Hepatocyte (in vitro differentiated cells): ENCODE measurements at regions not wholly inside any gene's neighbourhood (a gene's known extent, or its start where the extent isn't known, plus 50 kb on each side); places are given as distances from the start of the nearest gene placed in this dataset.

Experiments used
- DNase-seq: peaks from one replicate; pipeline ENCODE4 v3.0.0-alpha.2; 2016; ENCODE audit warnings: low spot score
- H2AFZ ChIP-seq: fragments of 200-600 bp; sonication (generic); 2 replicates; pipeline ENCODE4 v1.6.0; 2016; ENCODE audit warnings: antibody characterized with exemption, mild to moderate bottlenecking
- H3K27ac ChIP-seq: fragments of 200-600 bp; sonication (generic); 2 replicates; pipeline ENCODE4 v1.5.1; 2016; ENCODE audit warnings: mild to moderate bottlenecking
- H3K27me3 ChIP-seq: fragments of 200-600 bp; sonication (generic); 2 replicates; pipeline ENCODE4 v1.6.1; 2016
- H3K36me3 ChIP-seq: fragments of 200-600 bp; sonication (generic); replicated peaks from 2 replicates; pipeline ENCODE4 v1.5.1; 2016; ENCODE audit warnings: low read depth; ENCODE audit not compliant: insufficient read depth
- H3K4me1 ChIP-seq: fragments of 200-600 bp; sonication (generic); 2 replicates; pipeline ENCODE4 v1.5.1; 2016; ENCODE audit warnings: mild to moderate bottlenecking, moderate library complexity; ENCODE audit not compliant: insufficient read depth
- H3K4me2 ChIP-seq: fragments of 200-600 bp; sonication (generic); 2 replicates; pipeline ENCODE4 v1.6.0; 2016
- H3K4me3 ChIP-seq: fragments of 200-600 bp; sonication (generic); 2 replicates; pipeline ENCODE4 v1.5.1; 2016; ENCODE audit warnings: mild to moderate bottlenecking
- H3K79me2 ChIP-seq: fragments of 200-600 bp; sonication (generic); 2 replicates; pipeline ENCODE4 v1.6.0; 2017; ENCODE audit warnings: mild to moderate bottlenecking
- H3K9me2 ChIP-seq: fragments of 200-600 bp; sonication (generic); replicated peaks from 2 replicates; pipeline ENCODE4 v1.6.0; 2017; ENCODE audit warnings: mild to moderate bottlenecking; ENCODE audit not compliant: insufficient read depth
- H3K9me3 ChIP-seq: fragments of 200-600 bp; sonication (generic); 2 replicates; pipeline ENCODE4 v1.5.1; 2016; ENCODE audit warnings: low read depth, mild to moderate bottlenecking
- H4K20me1 ChIP-seq: fragments of 200-600 bp; sonication (generic); 2 replicates; pipeline ENCODE4 v1.6.0; 2016; ENCODE audit warnings: mild to moderate bottlenecking; ENCODE audit not compliant: insufficient read depth, poor library complexity, severe bottlenecking
- EZH2 ChIP-seq: fragments of 200-600 bp; sonication (generic); IDR thresholded peaks from 2 replicates; pipeline ENCODE4 v1.6.1; 2016; ENCODE audit warnings: antibody characterized with exemption, mild to moderate bottlenecking, borderline replicate concordance
- EZH2phosphoT487 ChIP-seq: fragments of 200-600 bp; sonication (generic); IDR thresholded peaks from one replicate; pipeline ENCODE4 v1.6.1; 2018; ENCODE audit warnings: antibody characterized with exemption, mild to moderate bottlenecking, low read depth, moderate library complexity; ENCODE audit not compliant: unreplicated experiment, severe bottlenecking
- WGBS: methylation state at CpG from one replicate; pipeline ENCODE4 v1.1.6; 2016; ENCODE audit warnings: low lambda C conversion rate; ENCODE audit errors: missing lambda C conversion rate; 5-methylcytosine and 5-hydroxymethylcytosine counted together
- TF ChIP-seq, protein P1 (sequence below): fragments of 200-600 bp; sonication (generic); IDR thresholded peaks from 2 replicates; pipeline ENCODE4 v1.5.1; 2016; ENCODE audit warnings: antibody characterized with exemption, mild to moderate bottlenecking; ENCODE audit not compliant: poor library complexity

GRCh38 chr2:35082072-35082471 lies 1273.5 kb upstream of the CRIM1 start:
- no peaks in the 10 kb centered on the region for H3K9me3 ChIP-seq
- no peak overlapping the region for H3K27ac ChIP-seq
- no peak for DNase-seq
- no peaks in the 10 kb centered on the region for H4K20me1 ChIP-seq
- H3K4me2 ChIP-seq: no peak overlapping the region
- no peaks in the 10 kb centered on the region for H3K4me1 ChIP-seq
- no peak overlapping the region for H2AFZ ChIP-seq
- no peaks in the 10 kb centered on the region for H3K79me2 ChIP-seq
- no peaks in the 10 kb centered on the region for H3K27me3 ChIP-seq
- WGBS: 86% methylated on average over 4 of the region's 4 CpGs
- no peak for TF ChIP-seq EZH2
- TF ChIP-seq, protein P1, sequence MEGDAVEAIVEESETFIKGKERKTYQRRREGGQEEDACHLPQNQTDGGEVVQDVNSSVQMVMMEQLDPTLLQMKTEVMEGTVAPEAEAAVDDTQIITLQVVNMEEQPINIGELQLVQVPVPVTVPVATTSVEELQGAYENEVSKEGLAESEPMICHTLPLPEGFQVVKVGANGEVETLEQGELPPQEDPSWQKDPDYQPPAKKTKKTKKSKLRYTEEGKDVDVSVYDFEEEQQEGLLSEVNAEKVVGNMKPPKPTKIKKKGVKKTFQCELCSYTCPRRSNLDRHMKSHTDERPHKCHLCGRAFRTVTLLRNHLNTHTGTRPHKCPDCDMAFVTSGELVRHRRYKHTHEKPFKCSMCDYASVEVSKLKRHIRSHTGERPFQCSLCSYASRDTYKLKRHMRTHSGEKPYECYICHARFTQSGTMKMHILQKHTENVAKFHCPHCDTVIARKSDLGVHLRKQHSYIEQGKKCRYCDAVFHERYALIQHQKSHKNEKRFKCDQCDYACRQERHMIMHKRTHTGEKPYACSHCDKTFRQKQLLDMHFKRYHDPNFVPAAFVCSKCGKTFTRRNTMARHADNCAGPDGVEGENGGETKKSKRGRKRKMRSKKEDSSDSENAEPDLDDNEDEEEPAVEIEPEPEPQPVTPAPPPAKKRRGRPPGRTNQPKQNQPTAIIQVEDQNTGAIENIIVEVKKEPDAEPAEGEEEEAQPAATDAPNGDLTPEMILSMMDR: no peak
- no peak for TF ChIP-seq EZH2phosphoT487
- H3K36me3 ChIP-seq: no peaks in the 10 kb centered on the region
- H3K9me2 ChIP-seq: no peaks in the 10 kb centered on the region
- no peak overlapping the region for H3K4me3 ChIP-seq

- no peak for DNase-seq
- Histone ChIP-seq H2AFZ (no peak overlapping the region), H3K9me2 (no peaks in the 10 kb centered on the region), H3K9me3 (no peaks in the 10 kb centered on the region), H4K20me1 (no peaks in the 10 kb centered on the region), H3K36me3 (no peaks in the 10 kb centered on the region), H3K4me3 (no peak overlapping the region), H3K79me2 (no peaks in the 10 kb centered on the region), H3K27ac (no peak overlapping the region), H3K27me3 (no peaks in the 10 kb centered on the region), H3K4me1 (no peaks in the 10 kb centered on the region), H3K4me2 (no peak overlapping the region)
- WGBS: 83% methylated on average over 1 of the region's 1 CpG
- TF ChIP-seq, protein P1: no peak
- TF ChIP-seq EZH2 (no peak), EZH2phosphoT487 (no peak)
Observed at GRCh38 chr2:35081622-35082015, 1274.0 kb upstream of the CRIM1 start.

- 79% methylated on average over 1 of the region's 1 CpG for WGBS
- Histone ChIP-seq H3K79me2 (no peaks in the 10 kb centered on the region), H3K4me1 (no peaks in the 10 kb centered on the region), H4K20me1 (no peaks in the 10 kb centered on the region), H2AFZ (no peak overlapping the region), H3K4me2 (no peak overlapping the region), H3K4me3 (no peak overlapping the region), H3K9me2 (no peaks in the 10 kb centered on the region), H3K27ac (no peak overlapping the region), H3K27me3 (no peaks in the 10 kb centered on the region), H3K36me3 (no peaks in the 10 kb centered on the region), H3K9me3 (no peaks in the 10 kb centered on the region)
- no peak for TF ChIP-seq EZH2phosphoT487
- TF ChIP-seq, protein P1: no peak
- TF ChIP-seq EZH2: no peak
- no peak for DNase-seq
Observed at GRCh38 chr2:35081001-35081621, 1274.5 kb upstream of the CRIM1 start.
